ENCODE measurements at regions not wholly inside any gene's neighbourhood (a gene's known extent, or its start where the extent isn't known, plus 50 kb on each side); places are given as distances from the start of the nearest gene placed in this dataset.

- TF ChIP-seq, protein P1, sequence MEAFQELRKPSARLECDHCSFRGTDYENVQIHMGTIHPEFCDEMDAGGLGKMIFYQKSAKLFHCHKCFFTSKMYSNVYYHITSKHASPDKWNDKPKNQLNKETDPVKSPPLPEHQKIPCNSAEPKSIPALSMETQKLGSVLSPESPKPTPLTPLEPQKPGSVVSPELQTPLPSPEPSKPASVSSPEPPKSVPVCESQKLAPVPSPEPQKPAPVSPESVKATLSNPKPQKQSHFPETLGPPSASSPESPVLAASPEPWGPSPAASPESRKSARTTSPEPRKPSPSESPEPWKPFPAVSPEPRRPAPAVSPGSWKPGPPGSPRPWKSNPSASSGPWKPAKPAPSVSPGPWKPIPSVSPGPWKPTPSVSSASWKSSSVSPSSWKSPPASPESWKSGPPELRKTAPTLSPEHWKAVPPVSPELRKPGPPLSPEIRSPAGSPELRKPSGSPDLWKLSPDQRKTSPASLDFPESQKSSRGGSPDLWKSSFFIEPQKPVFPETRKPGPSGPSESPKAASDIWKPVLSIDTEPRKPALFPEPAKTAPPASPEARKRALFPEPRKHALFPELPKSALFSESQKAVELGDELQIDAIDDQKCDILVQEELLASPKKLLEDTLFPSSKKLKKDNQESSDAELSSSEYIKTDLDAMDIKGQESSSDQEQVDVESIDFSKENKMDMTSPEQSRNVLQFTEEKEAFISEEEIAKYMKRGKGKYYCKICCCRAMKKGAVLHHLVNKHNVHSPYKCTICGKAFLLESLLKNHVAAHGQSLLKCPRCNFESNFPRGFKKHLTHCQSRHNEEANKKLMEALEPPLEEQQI (IDR thresholded peaks at IDR 0.05) = no peak
- TF ChIP-seq CREM (IDR thresholded peaks at IDR 0.05; ENCODE audit: low read depth) (no peak), MTA2 (IDR thresholded peaks at IDR 0.05; ENCODE audit: low read depth) (no peak), NR2F6 (CRISPR knock-in tag; IDR thresholded peaks at IDR 0.05) (no peak), ZZZ3 (IDR thresholded peaks at IDR 0.05) (no peak)
Observed at GRCh38 chr3:135762188-135762856, 203.2 kb upstream of the PPP2R3A start (continued).

GRCh38 chr3:135766115-135766514, 199.4 kb upstream of the PPP2R3A start:
- intact Hi-C loops (cut with micrococcal nuclease) = no loop called here
- DNase-seq (ENCODE audit: extremely low read depth in 1 of 4, low spot score in 3 of 4) (peak; percentile 8 to 34 (median 18)), FAIRE-seq (peak; percentile 6), ATAC-seq (peak; percentile 48; the same call in 2 of the 3 replicates)
- in situ Hi-C loops (cut with MboI) = no loop called here
- no peak overlapping the region for H3K9ac ChIP-seq (ENCODE audit: insufficient read depth in 1 of 2, low read depth in 2 of 2, low read length in 2 of 2)
- 0% methylated on average over 2 of the region's 2 CpGs for WGBS (ENCODE audit: insufficient coverage, low coverage, missing lambda C conversion rate)
- no TSS peak for BruUV-seq (replicated peaks)
- POLR2A ChIA-PET = no interaction called here
- no peak overlapping the region for H3K4me3 ChIP-seq
- CTCF ChIA-PET (ENCODE audit: low intra/inter-chr PET ratio) = no interaction called here
- H3K9me3 ChIP-seq (replicated peaks; ENCODE audit: control insufficient read depth, insufficient read depth, low read depth, low read length) = no peaks in the 10 kb centered on the region
- no peaks in the 10 kb centered on the region for H3K79me2 ChIP-seq (ENCODE audit: control insufficient read depth, insufficient read depth, low read length)
- H3K27ac ChIP-seq (ENCODE audit: extremely low read depth, low read depth, low read length) = no peak overlapping the region
- H3K9me1 ChIP-seq (ENCODE audit: control insufficient read depth, insufficient read depth, low read length) = no peaks in the 10 kb centered on the region
- H3K27me3 ChIP-seq (ENCODE audit: control insufficient read depth in 2 of 2, insufficient read depth in 2 of 2, low read length in 2 of 2) = no peaks in the 10 kb centered on the region
- H4K20me1 ChIP-seq (replicated peaks; ENCODE audit: control insufficient read depth, insufficient read depth, low read length) = no peaks in the 10 kb centered on the region
- H3K36me3 ChIP-seq (ENCODE audit: control insufficient read depth, insufficient read depth, low read length) = no peaks in the 10 kb centered on the region
- no peak overlapping the region for H3K4me2 ChIP-seq (ENCODE audit: insufficient read depth, low read length)
- H3K4me1 ChIP-seq (replicated peaks in 1 of 2; ENCODE audit: control insufficient read depth in 2 of 2, insufficient read depth in 2 of 2, low read length in 2 of 2) = no peaks in the 10 kb centered on the region; a peak in 1 of 5 replicates
- H2AFZ ChIP-seq (ENCODE audit: low read depth, low read length) = no peak overlapping the region
- TF ChIP-seq SMARCE1 (IDR thresholded peaks at IDR 0.05) = 0 out of 2 replicates have a peak, but pooled peaks have one; percentile 46
- peak; percentile 61; the same call in 1 of the 2 replicates for TF ChIP-seq DPF2 (IDR thresholded peaks at IDR 0.05)
- no peak for TF ChIP-seq KDM1A (IDR thresholded peaks at IDR 0.05)
- 0 out of 2 replicates have a peak, but pooled peaks have one; percentile 21 for TF ChIP-seq NCOR1 (IDR thresholded peaks at IDR 0.05)
- peak; percentile 61 for TF ChIP-seq CBFA2T3 (IDR thresholded peaks at IDR 0.05)
- no peak for TF ChIP-seq ASH1L (IDR thresholded peaks at IDR 0.05; ENCODE audit: borderline replicate concordance, low read depth, partially characterized antibody)
- peak; percentile 84 for TF ChIP-seq FOSL1 (tag; conservative IDR thresholded peaks at IDR 0.05)
- TF ChIP-seq JUN (IDR thresholded peaks at IDR 0.05; ENCODE audit: borderline replicate concordance, low read depth, low read length) = peak; percentile 43; the same call in 1 of the 2 replicates
- no peak for TF ChIP-seq JUN (CRISPR knock-in tag; IDR thresholded peaks at IDR 0.05; ENCODE audit: borderline replicate concordance)
- no peak for TF ChIP-seq SMAD3 (CRISPR knock-in tag; conservative IDR thresholded peaks at IDR 0.05)
- peak; percentile 44; the same call in 1 of the 2 replicates for TF ChIP-seq TCF3 (CRISPR knock-in tag; IDR thresholded peaks at IDR 0.05)
- peak; percentile 72 for TF ChIP-seq ARID1B (IDR thresholded peaks at IDR 0.05)
- TF ChIP-seq SMARCA4 (IDR thresholded peaks at IDR 0.05) = peak; percentile 44; the same call in 1 of the 2 replicates
- TF ChIP-seq ATF3 (IDR thresholded peaks at IDR 0.05) = peak; percentile 78
- TF ChIP-seq ATF3 (CRISPR knock-in tag; conservative IDR thresholded peaks at IDR 0.05) = no peak
- TF ChIP-seq TAL1 (IDR thresholded peaks at IDR 0.05) = peak; percentile 43
- peak; percentile 79 for TF ChIP-seq JUND (IDR thresholded peaks at IDR 0.05; ENCODE audit: borderline replicate concordance, low read depth, low read length)
- peak; percentile 79; the same call in 2 of the 3 replicates for TF ChIP-seq JUND (tag; IDR thresholded peaks at IDR 0.05; ENCODE audit: borderline replicate concordance, low read depth, low read length)

Data from K562 (cell line).